ENCODE measurements at regions not wholly inside any gene's neighbourhood (a gene's known extent, or its start where the extent isn't known, plus 50 kb on each side); places are given as distances from the start of the nearest gene placed in this dataset.
"Not testable (repeated sequence)": the region's sequence is repeated elsewhere in the genome, so short reads cannot be mapped to it uniquely, and the experiment has no call there.

- no peak for DNase-seq
Observed at GRCh38 chr14:88064841-88065240, 59.9 kb downstream of the GPR65 start.

- peak; percentile 0 for DNase-seq
Observed at GRCh38 chr14:88069677-88070076, 64.7 kb downstream of the GPR65 start.

- no peak for DNase-seq
Observed at GRCh38 chr14:88075269-88075981, 70.5 kb downstream of the GPR65 start.

DNA sequence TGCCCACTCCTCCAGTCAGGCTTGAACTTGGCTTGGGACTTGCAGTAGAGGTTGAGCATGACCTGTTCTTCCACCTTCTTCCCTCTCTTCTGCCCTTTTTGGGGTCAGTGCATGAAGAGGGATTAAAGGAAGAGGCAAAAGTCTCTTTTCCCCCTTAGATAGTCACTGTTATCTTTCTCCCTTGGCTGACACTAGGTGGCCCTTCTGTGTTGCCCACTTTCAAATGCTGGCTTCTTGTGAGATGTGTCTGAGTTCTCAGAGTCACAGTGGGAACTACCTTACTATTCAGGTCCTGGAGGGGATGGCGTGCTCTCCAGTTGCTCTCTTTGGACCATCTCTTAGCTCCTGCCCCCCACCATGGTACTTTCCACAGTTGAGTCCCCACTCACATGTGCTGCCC is 73.6 kb downstream of the GPR65 start:
- DNase-seq = no peak

DNA sequence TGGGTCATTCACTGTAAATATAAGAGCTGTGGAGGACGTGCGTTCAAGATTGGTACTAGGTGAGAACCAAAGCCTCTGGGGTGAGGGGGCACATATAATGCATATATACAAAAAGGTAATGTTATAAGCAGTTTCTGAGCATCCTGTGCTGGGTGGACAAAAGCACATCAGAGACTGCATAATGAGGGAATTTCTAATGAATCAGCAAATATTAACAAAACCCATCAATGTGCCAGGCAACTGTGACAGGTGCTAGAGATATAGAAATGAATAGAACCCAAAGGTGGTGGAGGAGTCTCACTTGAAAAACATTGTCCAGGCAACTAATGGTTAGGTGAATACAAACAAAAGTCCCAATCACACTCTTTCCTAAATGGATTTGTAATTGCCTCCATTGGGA is 74.7 kb downstream of the GPR65 start:
- no peak for DNase-seq

GRCh38 chr14:88085736-88086135 is 80.8 kb downstream of the GPR65 start:
- no peak for DNase-seq

DNA sequence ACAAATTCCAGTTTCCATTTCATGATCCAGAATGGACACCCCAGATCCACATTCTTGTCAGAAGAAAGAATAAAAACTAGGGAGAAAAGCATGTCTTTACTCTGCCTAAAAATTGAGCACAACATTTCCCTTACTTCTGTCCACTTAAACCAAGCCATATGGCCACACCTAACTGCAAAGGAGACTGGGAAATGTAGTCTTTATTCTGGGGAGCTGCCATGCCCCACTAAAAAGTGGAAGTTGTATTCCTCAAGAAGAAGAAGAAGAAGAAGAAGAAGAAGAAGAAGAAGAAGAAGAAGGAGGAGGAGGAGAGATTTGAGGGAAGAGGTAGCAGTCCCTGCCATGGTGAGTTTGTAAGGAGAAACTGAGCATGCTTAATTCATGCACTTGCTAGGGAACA is 84.5 kb downstream of the GPR65 start:
- DNase-seq = no peak

- no peak for DNase-seq
Observed at GRCh38 chr14:88092529-88092928, 87.6 kb downstream of the GPR65 start.

- no peak for DNase-seq
Observed at GRCh38 chr14:88095791-88096190, 90.9 kb downstream of the GPR65 start.

- DNase-seq = no peak
Observed at GRCh38 chr14:88098163-88098562, 93.2 kb downstream of the GPR65 start.

DNA sequence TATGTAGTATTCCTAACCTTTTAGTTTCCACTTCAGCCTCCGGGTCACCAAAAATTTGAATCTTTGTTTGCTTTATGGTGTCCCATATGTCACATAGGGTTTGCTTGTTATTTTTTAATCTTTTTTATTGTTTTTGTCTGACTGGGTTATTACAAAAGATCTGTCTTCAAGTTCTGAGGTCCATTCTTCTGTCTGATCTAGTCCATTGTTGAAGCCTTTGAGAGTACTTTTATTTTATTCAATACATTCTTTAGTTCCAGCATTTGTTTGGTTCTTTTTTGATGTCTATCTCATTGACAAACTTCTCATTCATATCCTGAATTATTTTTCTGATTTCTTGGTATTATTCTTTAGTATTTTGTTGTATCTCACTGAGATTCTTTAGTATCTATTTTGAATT is 99.8 kb downstream of the GPR65 start:
- no peak for DNase-seq

DNA sequence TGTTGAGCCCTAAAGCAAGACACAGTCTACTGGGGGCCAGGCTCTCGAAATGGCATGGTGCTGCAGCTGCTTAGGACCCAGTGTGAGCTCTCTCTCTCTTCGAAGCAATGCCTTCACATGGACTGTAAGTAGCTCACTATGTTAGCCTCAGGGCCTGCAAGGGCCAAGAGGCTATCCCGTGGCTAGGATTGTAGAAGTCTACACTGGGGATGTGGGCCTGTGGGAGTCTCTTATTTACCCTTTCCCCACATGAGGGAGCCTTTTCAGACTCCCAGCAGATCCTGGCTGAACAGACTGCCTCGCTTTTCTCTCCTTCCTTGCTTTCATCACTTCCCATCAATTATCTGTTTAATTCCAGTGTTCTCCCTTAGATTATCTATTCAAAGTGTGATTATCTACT is 101.4 kb downstream of the GPR65 start:
- DNase-seq = no peak

DNA sequence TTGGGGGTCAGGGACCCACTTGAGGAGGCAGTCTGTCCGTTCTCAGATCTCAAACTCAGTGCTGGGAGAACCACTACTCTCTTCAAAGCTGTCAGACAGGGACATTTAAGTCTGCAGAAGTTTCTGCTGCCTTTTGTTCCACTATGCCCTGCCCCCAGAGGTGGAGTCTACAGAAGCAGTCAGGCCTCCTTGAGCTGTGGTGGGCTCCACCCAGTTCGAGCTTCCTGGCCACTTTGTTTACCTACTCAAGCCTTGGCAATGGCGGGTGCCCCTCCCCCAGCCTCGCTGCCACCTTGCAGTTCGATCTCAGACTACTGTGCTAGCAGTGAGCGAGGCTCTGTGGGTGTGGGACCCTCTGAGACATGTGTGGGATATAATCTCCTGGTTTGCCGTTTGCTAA is 122.7 kb downstream of the GPR65 start:
- not testable (repeated sequence) for DNase-seq

GRCh38 chr14:88128816-88129215 is 123.9 kb downstream of the GPR65 start:
- no peak for DNase-seq

DNA sequence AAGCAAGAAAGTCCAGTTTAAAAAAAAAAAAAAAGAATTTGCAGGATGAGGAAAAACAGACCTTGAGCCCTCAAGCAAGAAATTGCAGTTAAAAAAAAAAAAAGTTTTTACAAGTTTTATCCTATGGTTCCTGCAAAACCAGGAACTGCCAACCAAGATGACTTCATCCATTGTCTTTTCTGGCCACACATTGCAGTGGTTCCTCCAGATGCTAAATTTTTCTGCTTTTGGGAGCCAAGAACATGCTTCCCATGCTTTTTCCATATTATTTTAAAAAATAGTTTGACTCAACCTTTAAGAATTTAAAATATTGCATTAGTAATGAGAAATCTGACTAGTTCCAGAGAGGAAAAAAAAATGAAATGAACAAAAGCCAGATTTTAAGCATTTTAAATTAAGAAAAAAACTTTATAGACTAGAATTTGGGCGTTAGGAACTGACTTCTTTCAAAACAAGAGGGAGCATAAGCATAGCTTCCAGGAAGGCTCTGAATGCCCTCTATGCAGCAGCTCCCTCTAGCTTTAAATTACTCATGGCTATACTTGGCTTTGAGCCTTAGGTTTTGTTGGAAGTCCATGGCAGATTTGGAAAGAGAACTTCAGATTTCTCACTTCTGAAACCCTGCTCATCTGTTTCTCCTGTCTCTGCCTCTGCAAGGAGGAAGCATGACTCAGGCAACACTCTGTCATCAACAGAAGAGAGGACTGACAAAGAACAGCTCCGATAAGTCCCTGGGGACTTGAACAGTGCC is 124.5 kb downstream of the GPR65 start:
- DNase-seq = no peak

GRCh38 chr14:88130057-88130432 is 125.1 kb downstream of the GPR65 start:
- no peak for DNase-seq

Measured in GF-D8 (cell line).